NCI-H2029 (cell line): ENCODE measurements at regions not wholly inside any gene's neighbourhood (a gene's known extent, or its start where the extent isn't known, plus 50 kb on each side); places are given as distances from the start of the nearest gene placed in this dataset.
"Not testable (repeated sequence)": the region's sequence is repeated elsewhere in the genome, so short reads cannot be mapped to it uniquely, and the experiment has no call there.

Source experiments
- DNase-seq: peaks from one replicate; lab custom pipeline; 2025; lab: John Stamatoyannopoulos, UW

DNA sequence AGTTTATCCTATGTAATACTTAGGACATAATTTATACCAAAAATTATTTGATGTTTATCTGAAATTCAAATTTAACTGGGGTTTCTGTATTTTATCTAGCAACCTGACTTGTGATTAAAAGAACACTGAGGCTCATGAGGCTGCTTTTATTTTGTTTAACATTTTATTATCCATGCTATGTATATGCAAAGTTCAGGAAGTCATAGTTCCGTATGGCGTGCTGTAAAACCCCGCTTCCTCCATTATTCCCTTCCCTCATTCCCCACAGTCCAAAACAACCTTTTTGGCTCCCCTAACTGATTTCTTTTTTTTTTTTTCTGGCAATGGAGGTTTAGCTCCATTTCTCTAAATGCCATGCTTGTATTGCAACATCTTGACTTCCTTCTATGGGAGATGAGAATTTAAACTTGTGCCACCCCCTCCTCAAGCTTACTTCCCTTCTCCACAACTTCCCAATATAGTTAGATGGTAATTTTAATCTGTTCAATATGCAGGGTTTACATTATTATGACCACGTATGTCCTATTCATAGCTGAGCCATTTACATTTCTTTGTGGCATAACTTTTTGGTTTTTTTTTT lies 138.0 kb upstream of the DNAH14 start:
- no peak for DNase-seq

DNA sequence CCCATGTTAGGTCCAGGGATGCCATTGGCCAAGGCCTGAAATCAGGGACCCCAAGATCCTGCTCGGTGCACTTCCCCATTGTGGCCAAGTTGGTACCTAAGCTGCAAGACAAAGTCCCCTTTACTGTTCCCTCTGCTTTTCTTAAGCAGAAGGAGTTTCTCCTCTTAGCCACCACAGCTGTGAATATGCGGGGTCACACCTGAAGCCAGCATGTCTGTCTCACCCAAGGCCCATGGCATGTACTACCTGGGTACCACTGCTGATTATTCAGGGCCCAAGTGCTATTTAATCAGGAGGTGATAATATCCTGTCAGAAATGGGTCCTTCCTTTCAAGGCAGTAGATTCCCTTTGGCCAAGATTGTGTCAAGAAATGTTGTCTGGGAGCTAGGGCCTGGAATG lies 133.9 kb upstream of the DNAH14 start:
- DNase-seq: no peak

DNA sequence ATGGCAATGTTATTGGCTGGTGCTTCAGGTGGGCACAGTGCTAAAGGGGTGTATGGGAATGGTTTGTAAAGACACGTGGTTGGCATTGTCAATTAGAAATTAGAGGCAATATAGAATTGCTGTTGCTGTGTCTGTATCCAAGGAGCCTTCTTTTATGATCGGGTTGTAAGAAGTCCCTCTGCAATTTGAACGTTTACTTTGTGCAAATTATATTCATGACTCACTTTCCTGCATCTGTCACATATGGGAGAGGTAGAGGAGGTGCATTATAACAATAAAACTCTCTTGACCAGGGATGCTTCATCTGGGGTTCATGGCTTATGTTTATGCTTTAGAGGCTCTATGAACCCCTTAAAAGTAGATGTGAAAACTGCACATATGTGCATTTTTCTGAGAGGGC lies 130.4 kb upstream of the DNAH14 start:
- no peak for DNase-seq

DNA sequence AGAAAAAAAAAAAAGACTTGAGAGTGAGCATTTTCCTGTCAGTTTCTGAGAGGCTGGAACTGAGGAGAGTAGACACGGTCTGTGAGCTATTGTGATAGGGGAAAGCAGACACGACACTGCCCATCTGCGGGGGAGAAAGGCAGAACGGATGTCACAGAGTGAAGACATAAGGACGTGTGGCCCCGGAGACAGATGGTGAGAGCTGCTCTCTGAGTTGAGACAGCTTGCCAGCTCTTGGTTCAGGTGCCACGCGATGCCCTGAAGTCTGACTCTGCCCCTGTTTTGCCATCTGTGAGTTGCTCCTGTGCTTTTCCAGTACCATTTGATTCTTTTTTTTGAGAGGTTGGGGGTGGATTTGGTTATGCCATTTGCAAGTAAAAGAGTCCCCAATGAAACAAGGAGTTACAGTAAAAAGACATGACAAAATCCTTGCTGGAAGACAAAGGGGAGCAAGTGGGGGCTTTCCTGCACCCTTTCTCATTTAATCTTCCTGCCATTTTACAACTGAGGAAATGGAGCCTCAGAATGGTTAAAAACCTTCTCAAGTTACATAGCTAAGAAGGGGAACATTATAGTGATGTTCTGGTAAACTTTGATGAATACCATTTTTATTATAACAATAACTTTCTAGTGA lies 128.9 kb upstream of the DNAH14 start:
- no peak for DNase-seq

DNA sequence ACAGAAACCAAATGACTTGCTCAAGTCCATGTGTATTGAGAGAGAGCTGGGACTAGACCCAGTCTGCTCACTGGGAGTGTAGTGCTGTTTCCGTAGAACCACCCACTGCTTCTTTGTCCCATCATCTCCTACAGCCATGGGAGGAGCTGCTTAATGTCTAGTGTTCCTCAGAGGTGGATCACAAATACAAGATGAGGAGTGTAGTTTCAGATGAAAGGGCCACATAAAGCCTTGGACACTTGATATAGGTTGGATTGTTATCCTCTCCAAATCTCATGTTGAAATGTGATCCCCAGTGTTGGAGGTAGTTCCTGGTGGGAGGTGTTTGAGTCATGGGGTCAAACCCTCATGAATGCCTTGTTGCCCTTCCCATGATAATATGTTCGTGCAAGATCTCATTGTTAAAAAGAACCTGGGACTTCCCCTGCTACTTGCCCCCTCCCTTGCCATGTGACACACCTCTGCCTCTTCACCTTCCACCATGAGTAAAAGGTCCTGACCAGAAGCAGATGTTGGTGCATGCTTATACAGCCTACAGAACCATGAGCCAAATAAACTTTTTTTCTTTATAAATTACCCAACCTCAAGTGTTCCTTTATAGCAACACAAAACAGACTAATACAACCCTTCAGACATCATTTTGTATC lies 127.5 kb upstream of the DNAH14 start:
- DNase-seq: peak; percentile 46

DNA sequence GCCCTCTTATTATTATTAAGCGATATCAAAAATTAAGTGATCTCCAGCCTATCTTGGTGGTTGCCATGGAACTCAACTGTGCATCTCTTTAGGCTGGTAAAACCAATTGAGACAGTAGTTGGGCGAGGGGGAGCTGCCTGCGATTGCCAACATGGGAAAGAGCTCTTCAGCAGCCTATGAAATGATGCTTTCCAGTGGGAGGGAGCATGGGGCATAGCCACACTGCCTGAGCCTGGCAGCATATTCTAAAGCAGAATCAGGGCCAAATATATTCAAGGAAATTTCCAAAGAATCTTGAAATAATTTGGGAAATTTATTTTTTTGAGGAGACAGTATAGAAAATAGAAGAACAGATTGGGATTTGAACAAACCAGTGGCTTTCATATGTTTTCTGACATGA lies 126.9 kb upstream of the DNAH14 start:
- DNase-seq: no peak

DNA sequence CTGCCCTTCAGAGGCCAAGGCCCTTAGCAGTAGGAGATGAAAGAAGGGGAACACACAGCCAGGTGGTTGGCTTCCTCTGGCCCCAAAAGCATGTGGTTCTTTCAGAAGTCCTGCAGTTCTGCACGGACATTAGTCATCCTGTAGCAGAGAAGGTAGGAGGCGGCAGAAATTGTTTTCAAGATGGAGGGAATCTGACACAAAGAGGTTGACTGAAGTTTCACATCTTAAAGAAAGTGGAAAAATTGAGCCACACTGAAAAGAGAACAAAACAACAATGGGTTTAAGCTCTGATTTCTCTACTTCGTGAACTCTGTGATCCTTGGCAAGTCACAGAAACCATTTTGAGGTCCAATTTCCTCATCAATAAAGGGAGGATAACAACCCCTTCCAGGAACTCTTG lies 125.3 kb upstream of the DNAH14 start:
- DNase-seq: no peak

DNA sequence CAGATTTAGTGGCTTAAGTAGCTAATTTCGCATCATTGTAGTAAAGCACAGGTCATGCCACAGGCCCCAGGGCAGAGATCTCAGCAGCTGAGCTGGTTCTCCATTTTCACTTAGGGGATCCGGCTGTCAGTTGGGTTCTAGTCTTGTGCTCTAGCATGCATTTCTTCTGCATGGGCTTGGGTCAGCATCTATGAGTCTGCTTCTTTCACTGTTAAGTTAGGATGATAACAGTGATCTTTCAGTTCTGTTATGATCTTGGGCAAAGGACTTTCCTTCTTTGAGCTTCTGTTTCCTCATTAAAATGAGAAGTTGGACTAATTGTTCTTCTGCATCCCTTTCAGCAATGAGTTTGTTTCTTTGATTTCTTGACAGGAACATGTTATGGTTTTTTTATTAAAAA lies 123.6 kb upstream of the DNAH14 start:
- no peak for DNase-seq

DNA sequence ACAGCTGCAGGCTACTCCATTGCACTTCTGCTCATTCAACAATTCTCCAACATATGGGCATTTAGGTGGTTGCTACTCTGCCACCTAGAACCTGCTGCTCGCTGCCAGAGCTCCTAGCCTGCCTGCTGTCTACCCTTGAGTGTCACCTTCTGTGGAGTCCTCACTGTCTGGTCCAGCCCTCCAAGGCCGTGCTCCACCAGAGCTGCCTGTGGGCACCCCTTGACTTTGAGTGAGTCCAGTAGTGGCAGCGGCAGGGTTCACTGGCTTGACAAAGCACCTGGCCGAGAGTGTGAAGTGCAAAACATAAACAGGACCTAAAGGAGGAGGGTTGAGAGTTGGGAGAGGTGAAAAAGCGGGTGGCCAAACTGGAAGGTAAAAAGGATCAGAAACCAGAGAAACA lies 120.3 kb upstream of the DNAH14 start:
- no peak for DNase-seq

DNA sequence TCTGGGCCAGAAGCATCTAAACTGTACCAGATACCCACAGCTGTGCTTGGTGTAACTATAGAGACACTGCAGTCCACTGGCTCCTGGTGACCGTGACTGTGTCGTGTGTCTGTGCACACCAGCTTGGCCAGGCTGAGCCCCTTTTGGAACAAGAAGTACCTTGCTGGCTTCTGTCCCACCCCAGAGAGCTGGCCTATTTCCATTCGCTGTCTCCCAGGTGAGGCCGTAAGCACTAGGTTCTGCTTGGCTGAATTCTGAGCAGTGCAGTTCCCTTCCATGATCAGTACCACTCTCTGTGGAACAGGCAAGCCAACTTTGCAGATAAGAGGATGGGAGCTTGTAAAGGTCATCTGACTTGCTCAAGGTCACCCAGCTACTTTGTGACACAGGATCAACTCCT lies 119.9 kb upstream of the DNAH14 start:
- DNase-seq: peak; percentile 67

DNA sequence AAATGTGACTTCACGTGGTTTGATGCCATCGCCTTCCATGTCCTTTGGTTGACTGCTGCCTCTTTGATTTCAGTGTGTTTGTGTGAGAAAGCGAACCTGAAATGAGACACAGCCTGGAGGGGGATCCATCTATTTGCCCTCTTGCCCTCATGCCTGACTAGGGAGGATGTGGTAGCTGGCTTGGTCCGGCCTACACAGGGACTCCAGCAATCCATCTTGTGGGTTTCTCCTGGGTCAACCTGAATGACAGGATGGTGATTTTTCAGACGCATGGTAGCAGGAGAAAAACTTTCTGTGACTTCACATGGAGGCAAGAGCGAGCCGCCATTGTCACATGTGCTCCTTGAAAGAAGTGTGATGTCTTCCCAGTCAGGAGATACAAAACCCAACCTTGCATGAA lies 117.9 kb upstream of the DNAH14 start:
- no peak for DNase-seq

DNA sequence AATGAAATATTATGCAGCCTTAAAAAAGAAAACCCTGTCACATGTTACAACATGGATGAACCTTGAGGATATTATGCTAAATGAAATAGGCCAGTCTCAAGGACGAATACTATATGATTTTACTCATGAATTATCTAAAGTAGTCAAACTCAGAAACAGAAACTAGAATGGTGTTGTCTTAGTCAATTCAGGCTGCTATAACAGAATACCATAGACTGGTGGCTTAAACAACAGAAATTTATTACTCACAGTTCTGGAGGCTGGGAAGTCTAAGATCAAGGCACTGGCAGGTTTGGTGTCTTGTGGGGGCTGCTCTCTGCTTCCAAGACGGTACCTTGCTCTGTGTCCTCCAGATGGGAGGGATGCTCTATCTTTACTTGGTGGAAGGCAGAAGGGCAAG lies 113.8 kb upstream of the DNAH14 start:
- no peak for DNase-seq

DNA sequence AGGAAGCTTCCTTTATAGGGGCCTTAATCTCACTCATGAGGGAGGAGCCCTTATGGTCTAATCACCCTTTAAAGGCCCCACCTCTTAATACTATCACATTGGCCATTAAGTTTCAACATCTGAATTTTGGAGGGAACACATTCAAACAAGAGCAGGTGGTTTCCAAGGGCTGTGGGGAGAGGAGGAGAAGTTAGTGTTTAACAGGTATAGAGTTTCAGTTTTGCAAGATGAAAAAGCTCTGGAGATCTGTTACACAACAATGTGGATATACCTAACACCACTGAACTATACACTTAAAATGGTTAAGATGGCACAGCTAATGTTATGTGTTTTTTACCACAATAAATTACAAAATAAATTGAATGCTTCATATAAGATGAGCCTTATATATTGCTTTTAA lies 113.4 kb upstream of the DNAH14 start:
- DNase-seq: no peak

DNA sequence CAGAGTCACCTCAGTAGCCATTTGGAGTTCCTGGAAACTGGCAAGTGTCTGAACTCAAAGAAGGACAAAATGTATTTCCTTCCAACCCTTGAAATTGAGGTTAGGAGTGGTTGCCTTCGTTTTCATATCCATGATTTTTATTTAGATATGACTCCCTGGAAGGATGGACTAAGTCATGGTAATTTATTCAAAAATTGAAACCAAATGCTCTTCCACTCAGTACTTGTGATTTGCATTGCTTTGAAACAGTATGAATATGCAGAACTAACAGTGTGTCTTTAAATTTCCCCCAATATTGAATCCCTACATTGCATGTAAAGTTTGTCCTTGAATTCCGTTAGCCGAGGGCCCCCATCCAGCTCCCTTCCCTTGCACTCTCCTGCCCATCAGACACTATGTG lies 112.1 kb upstream of the DNAH14 start:
- DNase-seq: no peak

DNA sequence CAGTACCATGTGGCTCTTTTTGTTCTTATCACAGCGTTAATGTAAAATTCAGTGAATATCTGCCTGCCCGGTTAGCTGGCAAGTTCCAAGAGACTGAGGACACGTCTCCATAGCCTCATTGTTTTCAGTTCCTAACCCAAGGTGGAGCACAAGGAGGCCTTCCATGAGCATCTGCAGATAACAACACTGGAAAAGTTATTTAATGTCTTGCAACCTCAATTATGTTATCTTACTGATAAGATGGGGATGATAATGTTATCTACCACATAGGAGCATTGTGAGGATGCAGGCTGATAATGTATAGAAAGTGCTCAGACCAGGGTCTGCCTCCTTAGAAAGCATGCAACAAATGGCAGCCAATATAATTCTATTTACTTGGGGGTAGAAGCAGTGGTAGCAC lies 109.6 kb upstream of the DNAH14 start:
- no peak for DNase-seq

DNA sequence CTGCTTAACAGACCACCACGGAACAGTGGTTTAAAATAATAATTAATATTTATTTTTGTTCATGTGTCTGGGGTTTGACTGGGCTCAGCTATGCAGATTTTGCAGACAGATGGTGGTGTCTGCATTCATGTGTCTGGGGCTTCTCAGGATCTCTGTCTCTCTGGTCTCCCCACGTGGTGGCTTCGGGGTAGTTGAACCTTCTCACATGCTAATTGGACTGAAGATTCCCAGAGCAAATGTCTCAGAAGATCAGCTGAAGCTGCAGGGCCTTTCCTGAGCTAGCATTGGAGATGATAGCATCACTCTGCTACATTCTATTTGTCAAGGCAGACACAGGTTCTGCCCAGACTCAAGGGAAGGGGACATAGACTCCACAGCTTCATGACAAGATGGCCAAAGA lies 109.1 kb upstream of the DNAH14 start:
- DNase-seq: no peak

DNA sequence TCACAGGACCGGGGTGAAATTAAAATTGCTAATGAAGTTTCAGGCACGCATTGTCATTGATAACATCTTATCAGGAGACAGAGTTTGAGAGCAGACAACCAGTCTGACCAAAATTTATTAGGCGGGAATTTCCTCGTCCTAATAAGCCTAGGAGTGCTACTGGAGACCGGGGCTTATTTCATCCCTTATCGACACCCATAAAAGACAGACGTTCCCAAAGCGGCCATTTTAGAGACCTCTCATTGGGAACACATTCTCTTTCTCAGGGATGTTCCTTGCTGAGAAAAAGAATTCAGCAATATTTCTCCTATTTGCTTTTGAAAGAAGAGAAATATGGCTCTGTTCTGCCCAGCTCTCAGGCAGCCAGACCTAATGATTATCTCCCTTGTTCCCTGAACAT lies 107.7 kb upstream of the DNAH14 start:
- DNase-seq: not testable (repeated sequence)

DNA sequence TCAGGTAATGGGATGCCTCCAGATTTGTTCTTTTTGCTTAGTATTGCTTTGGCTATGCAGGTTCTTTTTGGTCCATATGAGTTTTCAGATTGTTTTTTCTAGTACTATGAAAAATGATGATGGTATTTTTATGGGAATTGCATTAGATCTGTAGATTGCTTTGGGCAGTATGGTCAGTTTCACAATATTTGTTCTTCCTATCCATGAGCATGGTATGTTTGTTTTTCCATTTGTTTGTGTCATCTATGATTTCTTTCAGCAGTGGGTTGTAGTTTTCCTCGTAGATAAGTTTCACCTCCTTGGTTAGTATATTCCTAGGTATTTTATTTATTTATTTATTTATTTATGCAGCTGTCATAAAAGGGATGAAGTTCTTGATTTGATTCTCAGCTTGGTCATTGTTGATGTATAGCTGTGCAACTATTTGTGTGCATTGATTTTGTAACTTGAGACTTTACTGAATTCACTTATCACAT lies 103.9 kb upstream of the DNAH14 start:
- no peak for DNase-seq

DNA sequence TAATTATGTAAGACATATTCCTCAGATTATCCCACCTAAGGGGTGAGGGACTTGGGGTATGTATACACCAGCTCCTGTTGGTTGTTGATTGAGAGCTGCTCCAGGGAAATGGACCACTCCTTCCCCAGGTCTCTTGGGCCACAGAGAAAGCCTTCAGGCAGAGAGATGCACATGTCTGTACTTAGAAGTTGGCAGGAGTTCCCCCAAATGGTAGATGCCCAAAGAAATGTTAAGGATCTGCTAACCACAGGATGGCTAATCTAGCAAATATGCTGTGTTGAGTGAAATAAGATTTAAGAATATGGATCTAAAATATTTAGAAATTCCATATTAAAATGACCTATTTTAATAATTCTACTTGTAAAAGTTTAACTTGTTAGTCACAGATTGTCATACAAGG lies 100.8 kb upstream of the DNAH14 start:
- DNase-seq: no peak

DNA sequence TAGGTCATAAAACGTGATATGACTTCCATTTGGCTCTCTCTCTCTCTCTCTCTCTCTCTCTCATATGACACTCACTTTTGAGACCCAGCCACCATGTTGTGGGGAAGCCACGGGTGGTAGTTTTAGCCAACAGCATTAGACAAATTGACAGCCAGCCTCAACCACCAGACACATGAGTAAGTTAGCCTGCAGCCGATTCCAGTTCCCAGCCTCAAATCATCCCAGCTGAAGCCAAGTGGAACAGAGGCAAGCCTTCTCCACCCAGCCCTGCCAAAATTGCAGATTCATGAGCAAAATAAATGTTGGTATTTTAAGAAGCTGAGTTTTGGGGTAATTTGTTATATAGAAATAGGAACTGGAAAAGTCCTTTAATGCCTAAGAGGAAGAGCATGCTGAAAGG lies 98.0 kb upstream of the DNAH14 start:
- no peak for DNase-seq

DNA sequence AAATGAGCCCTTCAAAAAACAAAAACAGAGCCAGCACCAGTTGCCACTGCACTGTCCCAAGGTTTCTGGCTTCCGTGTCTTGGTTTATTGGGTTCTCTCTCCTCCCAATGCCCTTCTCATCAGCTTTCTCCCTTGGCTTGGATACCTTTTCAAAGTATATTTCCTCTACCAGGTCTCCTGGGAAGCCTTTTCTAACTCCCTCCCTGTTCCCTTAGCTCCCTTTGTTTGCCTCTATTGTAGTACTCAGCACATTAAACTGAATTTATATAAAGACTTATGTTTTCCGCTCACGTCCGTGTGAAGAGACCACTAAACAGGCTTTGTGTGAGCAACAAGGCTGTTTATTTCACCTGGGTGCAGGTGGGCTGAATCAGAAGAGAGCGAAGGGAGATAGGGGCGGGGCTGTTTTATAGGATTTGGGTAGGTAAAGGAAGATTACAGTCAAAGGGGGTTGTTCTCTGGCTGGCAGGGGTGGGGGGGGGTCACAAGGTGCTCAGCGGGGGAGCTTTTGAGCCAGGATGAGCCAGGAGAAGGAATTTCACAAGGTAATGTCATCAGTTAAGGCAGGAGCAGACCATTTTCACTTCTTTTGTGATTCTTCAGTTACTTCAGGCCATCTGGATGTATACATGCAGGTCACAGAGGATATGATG lies 89.7 kb upstream of the DNAH14 start:
- not testable (repeated sequence) for DNase-seq

DNA sequence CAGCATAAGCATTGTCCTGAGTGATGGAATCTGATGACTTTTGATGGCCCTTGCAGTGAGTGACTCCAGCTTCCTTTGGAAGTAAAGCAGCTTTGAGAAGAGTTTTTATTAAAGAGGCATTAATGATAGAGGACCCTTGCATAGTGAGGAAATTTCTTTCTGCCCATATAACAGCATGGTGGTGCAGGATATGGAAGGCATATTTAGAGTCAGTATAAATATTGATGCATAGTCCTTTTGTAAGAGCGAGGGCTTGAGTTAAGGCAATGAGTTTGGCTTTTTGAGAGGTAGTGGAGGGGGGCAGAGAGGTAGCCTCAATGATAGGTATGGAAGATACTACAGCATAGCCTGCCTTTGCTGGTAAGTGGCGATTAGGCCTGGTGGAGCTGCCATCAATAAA lies 87.7 kb upstream of the DNAH14 start:
- DNase-seq: not testable (repeated sequence)
